ENCODE measurements at regions not wholly inside any gene's neighbourhood (a gene's known extent, or its start where the extent isn't known, plus 50 kb on each side); places are given as distances from the start of the nearest gene placed in this dataset.
A peak's percentile ranks its signal among the peaks of the same experiment; 100 is the strongest.

GRCh38 chr12:69062621-69063237, 129.8 kb upstream of the CPM start:
- DNase-seq (ENCODE audit: low spot score): no peak

GRCh38 chr12:69064734-69065443, 131.9 kb upstream of the CPM start:
- no peak for DNase-seq (ENCODE audit: low spot score)

- DNase-seq (ENCODE audit: low spot score): no peak
Observed at GRCh38 chr12:69065775-69066174, 132.8 kb upstream of the CPM start.

- no peak for DNase-seq (ENCODE audit: low spot score)
Observed at GRCh38 chr12:69066492-69067373, 133.8 kb upstream of the CPM start.

- DNase-seq (ENCODE audit: low spot score): no peak
Observed at GRCh38 chr12:69067713-69068112, 134.7 kb upstream of the CPM start.

GRCh38 chr12:69068448-69068847, 135.5 kb upstream of the CPM start:
- no peak for DNase-seq (ENCODE audit: low spot score)

GRCh38 chr12:69069479-69069878, 136.5 kb upstream of the CPM start:
- no peak for DNase-seq (ENCODE audit: low spot score)

GRCh38 chr12:69070319-69071090, 137.5 kb upstream of the CPM start:
- DNase-seq (ENCODE audit: low spot score): peak; percentile 66

GRCh38 chr12:69071091-69071370, 138.1 kb upstream of the CPM start:
- no peak for DNase-seq (ENCODE audit: low spot score)

GRCh38 chr12:69073035-69073434, 140.1 kb upstream of the CPM start:
- DNase-seq (ENCODE audit: low spot score): no peak

GRCh38 chr12:69074556-69075349, 141.8 kb upstream of the CPM start:
- DNase-seq (ENCODE audit: low spot score): no peak

- no peak for DNase-seq (ENCODE audit: low spot score)
Observed at GRCh38 chr12:69083689-69084088, 150.7 kb upstream of the CPM start.

- no peak for DNase-seq (ENCODE audit: low spot score)
Observed at GRCh38 chr12:69084816-69085378, 151.9 kb upstream of the CPM start.

GRCh38 chr12:69085852-69086251, 152.9 kb upstream of the CPM start:
- no peak for DNase-seq (ENCODE audit: low spot score)

GRCh38 chr12:69087986-69088385, 151.4 kb upstream of the CPSF6 start:
- no peak for DNase-seq (ENCODE audit: low spot score)

- no peak for DNase-seq (ENCODE audit: low spot score)
Observed at GRCh38 chr12:69090722-69091121, 148.6 kb upstream of the CPSF6 start.

GRCh38 chr12:69091442-69092017, 147.8 kb upstream of the CPSF6 start:
- no peak for DNase-seq (ENCODE audit: low spot score)

GRCh38 chr12:69092137-69092536, 147.2 kb upstream of the CPSF6 start:
- no peak for DNase-seq (ENCODE audit: low spot score)

GRCh38 chr12:69094606-69095216, 144.7 kb upstream of the CPSF6 start:
- no peak for DNase-seq (ENCODE audit: low spot score)

- no peak for DNase-seq (ENCODE audit: low spot score)
Observed at GRCh38 chr12:69095765-69096477, 143.4 kb upstream of the CPSF6 start.

Data from germinal center (tissue), 1 donor.